ENCODE measurements at regions not wholly inside any gene's neighbourhood (a gene's known extent, or its start where the extent isn't known, plus 50 kb on each side); places are given as distances from the start of the nearest gene placed in this dataset.

DNA sequence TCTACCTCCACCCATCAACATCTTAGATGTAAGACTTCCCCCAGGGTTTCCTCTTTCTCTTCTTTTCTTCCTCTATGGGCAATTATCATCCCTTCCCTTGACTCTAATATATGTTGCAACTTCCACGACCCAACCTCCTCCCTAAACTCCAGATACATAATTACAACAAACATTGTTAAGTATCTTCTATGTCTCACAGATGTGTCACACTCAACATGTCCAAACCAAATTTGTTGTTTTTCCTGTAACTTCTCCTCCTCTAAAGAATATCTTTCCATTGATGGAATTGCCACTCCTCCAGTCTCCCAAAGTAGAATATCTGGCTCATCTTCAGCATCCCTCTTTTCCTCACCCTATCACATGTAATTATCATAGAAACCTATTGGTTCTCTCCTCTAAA, 314.2 kb downstream of the RWDD3 start:
- no peak for DNase-seq
- Mint-ChIP-seq H3K27me3 (ENCODE audit: insufficient read depth) (no peaks in the 10 kb centered on the region; the same call in 1 of the 2 replicates), H3K4me1 (ENCODE audit: low read depth) (no peaks in the 10 kb centered on the region), H3K9me3 (peaks cover 33% of the 10 kb centered on the region), H3K4me3 (no peak overlapping the region), H3K36me3 (ENCODE audit: low read depth) (peaks cover 3% of the 10 kb centered on the region; the same call in 1 of the 2 replicates), H3K27ac (no peak overlapping the region)
- TF ChIP-seq, protein P1, sequence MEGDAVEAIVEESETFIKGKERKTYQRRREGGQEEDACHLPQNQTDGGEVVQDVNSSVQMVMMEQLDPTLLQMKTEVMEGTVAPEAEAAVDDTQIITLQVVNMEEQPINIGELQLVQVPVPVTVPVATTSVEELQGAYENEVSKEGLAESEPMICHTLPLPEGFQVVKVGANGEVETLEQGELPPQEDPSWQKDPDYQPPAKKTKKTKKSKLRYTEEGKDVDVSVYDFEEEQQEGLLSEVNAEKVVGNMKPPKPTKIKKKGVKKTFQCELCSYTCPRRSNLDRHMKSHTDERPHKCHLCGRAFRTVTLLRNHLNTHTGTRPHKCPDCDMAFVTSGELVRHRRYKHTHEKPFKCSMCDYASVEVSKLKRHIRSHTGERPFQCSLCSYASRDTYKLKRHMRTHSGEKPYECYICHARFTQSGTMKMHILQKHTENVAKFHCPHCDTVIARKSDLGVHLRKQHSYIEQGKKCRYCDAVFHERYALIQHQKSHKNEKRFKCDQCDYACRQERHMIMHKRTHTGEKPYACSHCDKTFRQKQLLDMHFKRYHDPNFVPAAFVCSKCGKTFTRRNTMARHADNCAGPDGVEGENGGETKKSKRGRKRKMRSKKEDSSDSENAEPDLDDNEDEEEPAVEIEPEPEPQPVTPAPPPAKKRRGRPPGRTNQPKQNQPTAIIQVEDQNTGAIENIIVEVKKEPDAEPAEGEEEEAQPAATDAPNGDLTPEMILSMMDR (IDR thresholded peaks at IDR 0.05), result no peak

DNA sequence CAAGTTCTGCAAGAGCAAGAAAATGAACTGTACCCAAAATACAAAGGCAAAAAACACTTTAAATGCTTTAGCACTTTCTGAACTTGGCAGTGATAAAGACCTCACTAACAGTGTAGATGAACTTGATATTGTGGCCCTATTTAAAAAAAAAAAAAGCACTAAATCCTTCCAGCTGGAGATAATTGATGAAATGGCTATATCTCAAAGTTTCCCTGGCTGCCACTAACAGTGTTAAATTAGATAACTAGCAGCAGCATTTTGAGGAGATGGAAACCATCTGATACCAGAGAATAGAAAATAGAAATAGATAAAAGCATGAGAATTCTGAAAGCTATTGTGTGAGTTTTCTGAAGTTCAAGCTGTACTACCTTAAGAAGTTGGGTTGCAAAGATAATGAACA, 317.2 kb downstream of the RWDD3 start:
- peaks cover 41% of the 10 kb centered on the region for H3K9me3 Mint-ChIP-seq
- no peak overlapping the region for H3K27ac Mint-ChIP-seq
- H3K27me3 Mint-ChIP-seq (ENCODE audit: insufficient read depth), result no peaks in the 10 kb centered on the region; the same call in 1 of the 2 replicates
- peaks cover 4% of the 10 kb centered on the region; the same call in 1 of the 2 replicates for H3K36me3 Mint-ChIP-seq (ENCODE audit: low read depth)
- H3K4me3 Mint-ChIP-seq, result no peak overlapping the region
- TF ChIP-seq, protein P1 (IDR thresholded peaks at IDR 0.05), result no peak
- H3K4me1 Mint-ChIP-seq (ENCODE audit: low read depth), result no peaks in the 10 kb centered on the region
- no peak for DNase-seq

DNA sequence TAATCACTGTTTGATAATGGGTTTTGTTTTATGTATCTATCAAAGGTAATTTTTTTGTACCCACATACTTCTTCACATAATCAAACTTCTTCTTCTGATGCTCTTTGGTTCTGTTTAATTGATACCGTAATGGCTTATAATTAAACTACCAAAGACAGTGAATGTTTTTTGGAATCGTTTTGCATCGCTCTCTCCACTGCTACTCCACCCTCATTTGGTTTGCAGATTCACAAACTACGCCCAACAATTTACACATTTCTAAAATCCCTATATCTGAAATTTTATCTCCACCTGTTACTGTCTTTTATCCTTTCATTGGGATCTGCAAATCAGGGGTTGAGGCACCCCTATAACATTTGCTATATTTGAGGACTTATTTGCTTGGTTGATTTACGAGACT, 319.6 kb downstream of the RWDD3 start:
- H3K27ac Mint-ChIP-seq, result no peak overlapping the region
- DNase-seq, result no peak
- H3K4me1 Mint-ChIP-seq (ENCODE audit: low read depth), result no peaks in the 10 kb centered on the region
- H3K4me3 Mint-ChIP-seq, result no peak overlapping the region
- no peaks in the 10 kb centered on the region; the same call in 1 of the 2 replicates for H3K27me3 Mint-ChIP-seq (ENCODE audit: insufficient read depth)
- TF ChIP-seq, protein P1 (IDR thresholded peaks at IDR 0.05), result no peak
- H3K9me3 Mint-ChIP-seq, result peaks cover 43% of the 10 kb centered on the region
- H3K36me3 Mint-ChIP-seq (ENCODE audit: low read depth), result peaks cover 9% of the 10 kb centered on the region; the same call in 1 of the 2 replicates

DNA sequence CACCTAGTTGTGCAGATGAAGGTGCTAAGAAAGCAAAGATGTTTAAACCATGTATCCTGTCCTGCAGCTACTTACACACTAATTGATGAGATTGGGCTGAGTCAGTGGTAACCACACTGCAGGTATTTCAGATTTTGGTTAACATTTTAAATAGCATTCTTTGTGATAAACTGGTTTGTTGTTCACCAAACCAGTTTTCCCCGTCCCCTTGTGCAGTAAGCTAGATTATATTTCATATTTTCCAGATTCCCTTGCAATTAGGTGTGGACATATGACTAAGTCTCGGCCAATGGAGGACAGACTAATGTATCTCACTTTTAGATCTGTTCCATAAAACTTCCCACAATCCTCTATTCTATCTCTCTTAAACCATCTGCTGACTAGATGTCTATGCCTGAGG, 320.4 kb downstream of the RWDD3 start:
- no peak overlapping the region for H3K27ac Mint-ChIP-seq
- TF ChIP-seq, protein P1 (IDR thresholded peaks at IDR 0.05), result no peak
- no peak overlapping the region for H3K4me3 Mint-ChIP-seq

DNA sequence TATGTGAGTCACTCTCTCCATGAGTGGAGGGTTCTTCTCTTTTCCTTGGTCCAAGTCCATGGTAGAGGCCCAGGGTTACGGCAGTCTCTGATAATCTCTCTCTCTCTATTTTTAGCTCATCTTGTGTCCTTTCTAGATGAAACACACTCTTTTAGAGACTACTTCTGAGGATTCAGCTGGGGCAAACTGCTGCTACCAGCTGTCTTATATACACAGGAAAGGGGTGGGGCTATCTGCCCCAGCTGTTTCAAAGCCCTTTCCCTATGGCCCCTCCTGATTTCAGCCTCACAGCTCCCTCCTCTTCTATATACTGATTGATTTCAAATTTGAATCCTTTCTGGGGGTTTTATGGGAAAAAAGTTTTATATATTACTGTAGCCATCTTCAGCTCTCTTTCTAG, 324.8 kb downstream of the RWDD3 start:
- Mint-ChIP-seq H3K27ac (no peak overlapping the region), H3K4me1 (ENCODE audit: low read depth) (no peaks in the 10 kb centered on the region), H3K4me3 (no peak overlapping the region), H3K36me3 (ENCODE audit: low read depth) (0 out of 2 replicates have a peak, but pooled peaks cover 5% of the 10 kb centered on the region), H3K27me3 (ENCODE audit: insufficient read depth) (no peaks in the 10 kb centered on the region), H3K9me3 (peaks cover 55% of the 10 kb centered on the region)
- TF ChIP-seq, protein P1 (IDR thresholded peaks at IDR 0.05), result no peak
- DNase-seq, result no peak

More for the DNA sequence above, 320.4 kb downstream of the RWDD3 start:
- DNase-seq, result no peak
- Mint-ChIP-seq H3K9me3 (peaks cover 46% of the 10 kb centered on the region), H3K27me3 (ENCODE audit: insufficient read depth) (no peaks in the 10 kb centered on the region), H3K36me3 (ENCODE audit: low read depth) (peaks cover 9% of the 10 kb centered on the region; the same call in 1 of the 2 replicates), H3K4me1 (ENCODE audit: low read depth) (no peaks in the 10 kb centered on the region)

DNA sequence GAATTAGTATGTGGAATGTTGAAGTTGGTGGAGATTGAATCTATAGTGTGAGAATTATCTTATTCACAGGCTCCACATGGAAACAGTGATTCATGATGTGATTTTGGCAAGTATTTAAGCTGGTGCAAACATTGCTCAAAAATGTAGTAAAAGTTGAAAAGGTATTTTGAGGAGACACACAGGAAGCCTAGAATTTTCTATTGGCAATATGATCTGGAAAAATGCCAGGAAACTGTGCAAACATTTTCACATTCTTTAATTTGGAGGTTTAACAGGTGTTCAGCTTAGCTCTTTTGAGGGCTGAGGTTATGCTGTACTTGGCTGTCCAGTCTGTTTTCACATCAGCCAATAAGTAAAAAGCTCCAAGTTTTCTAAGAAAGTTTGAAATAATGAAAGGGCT, 327.3 kb downstream of the RWDD3 start:
- Mint-ChIP-seq H3K27me3 (ENCODE audit: insufficient read depth) (no peaks in the 10 kb centered on the region), H3K36me3 (ENCODE audit: low read depth) (0 out of 2 replicates have a peak, but pooled peaks cover 5% of the 10 kb centered on the region), H3K4me1 (ENCODE audit: low read depth) (no peaks in the 10 kb centered on the region), H3K9me3 (peaks cover 52% of the 10 kb centered on the region), H3K27ac (no peak overlapping the region), H3K4me3 (no peak overlapping the region)
- DNase-seq, result no peak
- TF ChIP-seq, protein P1 (IDR thresholded peaks at IDR 0.05), result no peak
